ENCODE measurements at regions not wholly inside any gene's neighbourhood (a gene's known extent, or its start where the extent isn't known, plus 50 kb on each side); places are given as distances from the start of the nearest gene placed in this dataset.

GRCh38 chr9:108751369-108751768 lies 104.4 kb downstream of the ACTL7B start:
- TF ChIP-seq CTCF (optimal IDR thresholded peaks at IDR 0.05 in 1 of 3, IDR thresholded peaks at IDR 0.05 in 1 of 3, conservative IDR thresholded peaks at IDR 0.05 in 1 of 3; ENCODE audit: extremely low read depth in 1 of 3, insufficient read depth in 2 of 3, low read length in 3 of 3) (no peak), EZH2 (IDR thresholded peaks at IDR 0.05; ENCODE audit: low read length) (no peak)

Measured in keratinocyte (primary cell).